Lower leg skin (tissue), 4 donors: ENCODE measurements at regions not wholly inside any gene's neighbourhood (a gene's known extent, or its start where the extent isn't known, plus 50 kb on each side); places are given as distances from the start of the nearest gene placed in this dataset.
"Not testable (repeated sequence)": the region's sequence is repeated elsewhere in the genome, so short reads cannot be mapped to it uniquely, and the experiment has no call there.

Experiments used
- DNase-seq, 2 donors: peaks; one replicate each; pipeline ENCODE4 v3.0.0-alpha.2; 2019; ENCODE audit warnings: low spot score in 2 of 2
- H3K4me3 ChIP-seq: fragments of 200-600 bp; sonication (generic); 2 replicates; pipeline ENCODE4 v1.5.1; 2017; ENCODE audit warnings: mild to moderate bottlenecking, low read depth; ENCODE audit not compliant: poor library complexity, severe bottlenecking
- CTCF ChIP-seq, 3 donors: fragments of 450-650 bp; IDR thresholded peaks; one replicate each; pipeline ENCODE4 v1.5.1; 2016; ENCODE audit warnings: antibody characterized with exemption in 3 of 3, mild to moderate bottlenecking in 3 of 3, moderate library complexity in 2 of 3
- POLR2A ChIP-seq, 2 donors: fragments of 450-650 bp; IDR thresholded peaks; one replicate each; pipeline ENCODE4 v1.6.1; 2016 to 2017; ENCODE audit warnings: antibody characterized with exemption in 2 of 2, mild to moderate bottlenecking in 1 of 2, moderate library complexity in 1 of 2
- WGBS, 2 donors: methylation state at CpG; one replicate each; pipeline ENCODE4 v1.1.5; 2018; 5-methylcytosine and 5-hydroxymethylcytosine counted together
- intact Hi-C: fragments of 100-400 bp; cut with DNase I; formaldehyde crosslinking; loops from one replicate; pipeline ENCODE4 v1.15.0; 2023; ENCODE audit warnings: low total_unique reads

- no peak for DNase-seq
- 29 to 33% methylated on average over 1 of the region's 1 CpG for WGBS, 2 donors
- no peak overlapping the region for H3K4me3 ChIP-seq
- intact Hi-C loops: no loop called here
- no peak for TF ChIP-seq POLR2A (IDR thresholded peaks at IDR 0.05)
- TF ChIP-seq CTCF (IDR thresholded peaks at IDR 0.05): no peak
These were observed 478.5 kb downstream of the ATP23 start for GRCh38 chr12:58419905-58420304.

GRCh38 chr12:58420503-58420902 lies 479.1 kb downstream of the ATP23 start:
- DNase-seq: no peak
- 20 to 27% methylated on average over 4 of the region's 4 CpGs for WGBS, 2 donors
- TF ChIP-seq CTCF (IDR thresholded peaks at IDR 0.05) (no peak), POLR2A (IDR thresholded peaks at IDR 0.05) (no peak)
- intact Hi-C loops: no loop called here
- H3K4me3 ChIP-seq: no peak overlapping the region

GRCh38 chr12:58421990-58422389 lies 480.6 kb downstream of the ATP23 start:
- DNase-seq: no peak
- TF ChIP-seq POLR2A (IDR thresholded peaks at IDR 0.05) (no peak), CTCF (IDR thresholded peaks at IDR 0.05) (no peak)
- intact Hi-C loops: no loop called here
- H3K4me3 ChIP-seq: no peak overlapping the region
- WGBS, 2 donors: 95 to 97% methylated on average over 3 of the region's 3 CpGs

- WGBS, 2 donors: 6 to 22% methylated on average over 1 of the region's 1 CpG
- TF ChIP-seq CTCF (IDR thresholded peaks at IDR 0.05): no peak
- no peak for TF ChIP-seq POLR2A (IDR thresholded peaks at IDR 0.05)
- intact Hi-C loops: no loop called here
- no peak for DNase-seq
- no peak overlapping the region for H3K4me3 ChIP-seq
These were observed 483.5 kb downstream of the ATP23 start for GRCh38 chr12:58424735-58425392.

- intact Hi-C loops: no loop called here
- DNase-seq: peak in 1 of 2 donors; percentile 22
- WGBS, 2 donors: 23 to 31% methylated on average over 6 of the region's 6 CpGs
- H3K4me3 ChIP-seq: no peak overlapping the region
- TF ChIP-seq POLR2A (IDR thresholded peaks at IDR 0.05) (no peak), CTCF (IDR thresholded peaks at IDR 0.05) (no peak)
These were observed 484.4 kb downstream of the ATP23 start for GRCh38 chr12:58425481-58426392.

GRCh38 chr12:58426437-58426836 lies 485.1 kb downstream of the ATP23 start:
- 75 to 87% methylated on average over 3 of the region's 3 CpGs for WGBS, 2 donors
- intact Hi-C loops, H3K4me3 ChIP-seq, DNase-seq: not testable (repeated sequence)
